ENCODE measurements at regions not wholly inside any gene's neighbourhood (a gene's known extent, or its start where the extent isn't known, plus 50 kb on each side); places are given as distances from the start of the nearest gene placed in this dataset.

DNA sequence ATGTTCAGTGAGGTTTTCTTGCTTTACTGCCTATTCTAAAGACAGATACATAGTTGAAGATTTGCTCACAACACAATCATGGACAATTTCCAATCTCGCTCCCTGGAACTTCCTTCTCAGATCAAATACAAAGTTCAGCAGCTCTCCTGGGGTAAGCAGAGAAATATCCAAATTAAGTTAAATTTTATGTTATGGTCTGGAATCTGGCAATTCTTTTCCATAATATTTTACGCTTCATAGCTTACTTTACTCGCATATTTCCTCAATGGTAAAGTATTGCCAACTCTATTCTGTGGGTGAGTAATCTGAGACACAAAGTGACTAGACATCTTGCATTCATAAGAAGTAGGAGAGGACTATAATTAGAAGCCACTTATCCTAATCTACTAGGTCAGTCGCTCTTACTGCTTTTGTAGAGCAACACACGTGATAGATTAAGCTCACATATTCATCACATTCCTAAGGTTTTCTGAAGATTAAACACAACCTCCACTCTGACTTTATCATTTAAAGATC is 529.4 kb downstream of the CCDC85A start:
- FAIRE-seq: no peak

GRCh38 chr2:56713978-56714377 is 530.2 kb downstream of the CCDC85A start:
- no peak for FAIRE-seq

DNA sequence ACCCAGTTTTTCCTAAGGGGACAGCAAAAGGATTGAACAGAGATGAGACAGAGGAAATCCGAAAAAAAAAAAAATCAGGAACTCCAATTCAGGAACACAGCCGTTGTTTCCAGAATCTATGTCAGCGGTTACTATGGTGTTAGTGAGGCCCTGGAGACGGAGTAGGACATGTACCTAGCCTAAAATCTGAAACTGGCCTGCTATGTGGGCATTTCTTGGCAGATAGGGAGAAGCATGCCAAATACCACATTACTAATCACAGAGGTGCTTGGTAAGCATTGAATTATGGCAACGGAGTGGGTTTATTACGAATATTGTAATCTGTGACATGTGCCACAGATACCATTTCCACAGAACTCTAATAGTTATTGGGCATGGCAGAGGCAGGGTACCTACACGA is 530.6 kb downstream of the CCDC85A start:
- FAIRE-seq: no peak

GRCh38 chr2:56715683-56716082 is 531.9 kb downstream of the CCDC85A start:
- FAIRE-seq: no peak

DNA sequence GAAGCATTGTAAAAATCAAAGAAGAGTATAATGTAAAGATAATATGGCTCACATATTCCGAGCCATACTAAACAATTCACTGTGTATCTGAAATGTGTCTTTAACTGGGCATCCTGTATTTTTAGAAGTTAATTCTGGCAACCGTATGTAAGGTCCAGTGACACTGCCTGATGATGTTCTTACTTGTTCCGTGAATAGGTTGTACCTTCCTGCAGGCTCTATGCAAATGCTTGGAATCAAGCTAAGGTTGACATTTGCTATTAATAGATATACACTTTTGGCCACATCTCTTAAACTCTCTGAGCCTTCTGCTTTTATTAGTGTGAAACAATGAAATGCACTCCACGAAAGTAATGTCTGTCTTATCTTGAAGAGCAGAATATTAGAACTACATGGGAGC is 534.6 kb downstream of the CCDC85A start:
- no peak for FAIRE-seq

DNA sequence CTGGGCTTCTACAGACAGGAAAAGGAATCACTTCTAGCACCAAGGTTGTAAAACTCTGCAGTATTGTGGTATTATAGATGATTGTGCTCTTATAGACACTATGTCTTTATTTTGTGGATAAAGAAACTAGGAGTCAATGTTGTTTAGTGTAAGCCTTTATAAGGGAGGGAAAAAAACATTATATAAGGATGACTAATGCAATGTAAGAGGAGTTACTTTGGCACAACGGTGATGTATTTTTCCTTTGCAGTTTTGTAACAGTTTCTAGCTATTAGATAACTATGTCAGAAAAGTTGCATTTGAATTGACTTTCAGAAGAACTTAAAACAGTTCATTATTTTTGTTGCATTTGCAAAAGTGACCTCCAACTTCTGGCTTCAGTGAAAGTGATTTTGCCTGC is 545.4 kb downstream of the CCDC85A start:
- no peak for FAIRE-seq

DNA sequence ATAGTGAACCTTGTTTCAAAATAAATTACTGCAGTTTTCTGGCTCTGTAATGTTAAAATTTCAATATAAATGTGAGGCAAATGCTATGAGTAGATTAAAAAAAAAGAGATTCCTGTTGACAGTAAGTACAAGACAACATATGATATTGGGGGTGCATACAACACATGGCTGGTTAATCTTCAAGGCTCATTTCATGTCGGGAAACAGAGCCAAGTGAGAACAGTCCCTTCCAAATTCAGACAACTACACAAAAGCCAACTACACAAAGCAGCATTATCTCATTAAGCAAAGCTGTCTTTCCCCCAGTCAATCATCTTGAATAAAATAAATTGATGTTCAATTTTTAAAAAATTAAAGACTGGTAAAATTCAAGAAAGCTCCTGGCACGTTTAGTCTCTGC is 549.2 kb downstream of the CCDC85A start:
- FAIRE-seq: no peak

GRCh38 chr2:56739413-56739812 is 555.6 kb downstream of the CCDC85A start:
- FAIRE-seq: no peak

- FAIRE-seq: no peak
These were observed 557.9 kb downstream of the CCDC85A start for GRCh38 chr2:56741601-56742102.

- FAIRE-seq: no peak
These were observed 560.0 kb downstream of the CCDC85A start for GRCh38 chr2:56743807-56744206.

GRCh38 chr2:56749152-56749752 is 565.5 kb downstream of the CCDC85A start:
- FAIRE-seq: peak; percentile 55

DNA sequence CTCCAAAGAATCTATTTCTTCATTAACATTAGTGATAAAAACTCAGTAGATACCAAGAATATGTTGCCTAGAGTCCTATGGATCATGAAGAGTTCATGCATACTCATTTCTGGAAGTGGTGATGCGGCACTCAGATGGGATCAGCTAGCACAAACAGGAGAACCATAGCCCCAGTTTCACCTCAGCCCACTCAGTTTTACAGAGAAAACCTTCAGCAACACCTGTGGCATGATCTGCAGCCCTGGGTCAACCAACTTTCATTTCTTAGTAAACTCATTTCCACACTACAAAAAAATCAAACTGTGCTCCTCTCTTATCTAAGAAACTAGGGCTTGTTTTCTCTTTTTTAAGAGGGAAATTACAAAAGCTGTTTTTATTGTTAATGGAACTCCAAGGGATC is 569.4 kb downstream of the CCDC85A start:
- FAIRE-seq: no peak

DNA sequence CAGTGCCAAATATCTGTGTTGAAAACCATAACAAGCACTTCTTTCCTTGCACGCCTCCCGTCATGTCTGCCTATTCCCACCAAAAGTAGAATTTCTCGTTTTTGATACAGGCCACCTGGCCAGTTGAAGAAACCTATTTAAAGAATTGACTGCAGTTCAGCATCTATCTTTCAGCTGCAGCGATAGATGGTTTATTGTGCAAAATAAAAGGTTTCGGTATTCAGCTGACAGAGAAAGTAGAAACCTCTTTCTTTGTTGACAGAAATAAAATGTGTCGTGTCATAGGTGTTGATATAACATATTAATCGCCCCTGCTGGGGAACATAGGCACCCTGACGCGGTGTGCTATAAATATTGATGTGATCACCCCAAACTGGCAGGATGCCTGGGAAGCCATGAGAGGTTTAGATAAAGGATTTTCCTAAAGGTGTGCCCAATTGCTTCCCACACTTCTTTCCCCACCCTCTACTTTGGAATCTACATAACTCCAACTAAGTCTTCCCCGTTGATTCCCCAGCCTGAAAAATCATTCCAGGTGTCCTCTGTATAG is 570.4 kb downstream of the CCDC85A start:
- no peak for FAIRE-seq

DNA sequence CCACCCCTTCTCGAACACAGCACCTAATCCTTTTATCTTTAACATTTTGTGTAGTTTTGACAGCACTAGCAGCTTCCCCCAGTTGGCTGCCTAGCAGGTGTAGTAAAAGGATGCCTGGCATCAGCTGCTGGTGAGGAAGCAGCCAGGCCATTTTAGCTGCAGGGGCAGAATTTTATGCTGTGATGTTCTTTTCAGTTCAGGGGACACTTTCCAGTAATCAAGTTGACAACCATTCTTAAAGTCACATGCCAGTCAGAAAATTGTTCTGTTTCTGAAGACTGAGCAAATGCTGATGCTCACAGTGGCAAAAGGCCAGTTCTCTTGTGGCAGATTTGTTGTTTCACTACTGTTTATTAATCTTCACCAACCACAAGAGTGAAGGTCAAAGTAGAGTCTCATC is 570.8 kb downstream of the CCDC85A start:
- FAIRE-seq: no peak

- peak; percentile 8 for FAIRE-seq
These were observed 574.2 kb downstream of the CCDC85A start for GRCh38 chr2:56757884-56758545.

DNA sequence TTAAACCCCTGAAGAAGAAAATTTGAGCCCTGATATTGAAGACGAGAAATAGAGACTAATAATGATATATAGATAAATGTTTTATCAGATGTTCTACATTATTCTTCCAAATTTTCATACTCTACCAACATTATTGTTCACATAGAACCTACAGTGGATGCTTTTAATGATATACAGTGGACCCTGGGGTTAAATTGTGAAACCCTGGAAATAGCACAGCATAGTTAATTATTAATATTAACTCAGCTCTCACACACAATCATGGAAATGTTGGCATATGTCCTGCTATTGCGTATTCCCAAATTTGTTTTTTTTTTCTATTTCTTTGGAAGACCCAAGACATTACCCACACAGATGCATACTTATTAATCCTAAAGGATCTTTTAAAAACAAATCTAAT is 579.9 kb downstream of the CCDC85A start:
- FAIRE-seq: no peak

DNA sequence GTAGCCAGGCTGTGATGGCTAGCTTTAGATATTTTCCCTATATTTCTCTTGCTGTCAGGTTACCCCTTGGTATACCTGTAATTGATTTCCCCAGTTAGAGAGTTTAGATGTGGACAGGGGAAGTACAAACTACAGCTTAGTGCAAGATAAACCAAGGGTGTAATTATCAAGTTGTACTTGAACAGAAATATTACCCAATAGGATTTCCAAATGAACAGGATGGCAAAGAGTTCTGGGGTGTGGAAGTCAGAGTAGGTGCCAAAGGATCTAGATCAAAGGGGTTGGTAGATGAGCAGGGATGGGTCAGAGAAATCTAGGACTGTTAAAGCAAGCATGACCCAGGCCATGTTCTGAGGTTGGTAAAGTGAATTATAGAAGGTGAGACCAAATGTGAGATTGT is 585.2 kb downstream of the CCDC85A start:
- no peak for FAIRE-seq

DNA sequence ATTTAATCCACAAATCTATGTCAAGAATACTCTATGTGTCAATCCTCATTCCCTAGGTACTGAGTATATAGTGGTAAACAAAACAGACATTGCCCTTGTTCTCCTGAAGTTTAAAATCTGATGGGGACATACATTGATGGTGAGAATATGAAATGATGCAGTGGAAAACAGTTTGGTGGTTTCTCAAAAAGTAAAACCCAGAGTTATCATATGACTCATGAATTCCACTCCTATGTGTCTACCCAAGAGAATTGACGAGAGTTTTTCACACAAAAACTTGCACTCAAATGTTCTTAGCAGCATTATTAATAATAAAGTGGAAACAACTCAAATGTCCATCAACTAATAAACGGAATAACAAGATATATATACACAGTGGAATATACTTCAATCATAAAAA is 586.7 kb downstream of the CCDC85A start:
- FAIRE-seq: no peak

DNA sequence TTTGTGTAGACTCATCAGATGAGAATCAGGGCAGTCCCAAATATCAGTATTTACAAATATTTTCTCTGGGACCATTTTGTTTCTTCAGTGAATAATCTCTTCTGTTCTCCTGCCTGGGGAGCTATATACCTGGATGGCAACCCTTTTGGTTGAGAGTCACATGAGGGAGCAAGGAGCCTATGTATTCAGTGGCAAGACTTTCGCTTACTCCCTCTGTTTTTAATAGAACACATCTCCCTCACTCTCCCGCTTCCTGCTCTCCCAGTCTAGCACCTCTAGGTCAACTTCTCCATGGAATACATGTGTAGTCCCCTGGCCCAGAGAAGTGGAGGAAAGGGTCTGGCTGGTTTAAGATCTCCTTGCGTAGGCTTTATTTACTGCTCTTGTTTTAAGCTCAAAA is 600.3 kb downstream of the CCDC85A start:
- no peak for FAIRE-seq

DNA sequence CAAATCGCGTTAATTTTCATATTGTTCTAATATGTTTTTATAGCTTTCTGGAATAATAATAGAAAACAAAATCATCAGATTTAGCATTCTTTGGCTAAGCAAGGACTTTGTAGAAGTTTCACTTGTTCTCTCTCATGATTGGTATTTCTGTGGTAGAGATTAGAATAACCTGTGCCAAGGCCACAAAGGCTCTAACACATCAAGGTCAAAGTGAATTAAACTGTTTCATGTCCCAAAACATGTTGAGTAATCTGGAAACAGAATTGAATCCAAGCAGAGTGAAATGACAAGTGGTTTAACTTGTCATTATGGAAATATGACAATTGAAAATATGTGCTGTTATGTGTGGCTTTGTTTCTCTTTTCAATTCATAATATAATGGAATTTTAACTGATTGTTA is 617.4 kb downstream of the CCDC85A start:
- FAIRE-seq: no peak

- no peak for FAIRE-seq
These were observed 618.0 kb downstream of the CCDC85A start for GRCh38 chr2:56801770-56802169.

GRCh38 chr2:56803596-56803995 is 619.8 kb downstream of the CCDC85A start:
- no peak for FAIRE-seq

- FAIRE-seq: no peak
These were observed 623.1 kb downstream of the CCDC85A start for GRCh38 chr2:56806924-56807323.

DNA sequence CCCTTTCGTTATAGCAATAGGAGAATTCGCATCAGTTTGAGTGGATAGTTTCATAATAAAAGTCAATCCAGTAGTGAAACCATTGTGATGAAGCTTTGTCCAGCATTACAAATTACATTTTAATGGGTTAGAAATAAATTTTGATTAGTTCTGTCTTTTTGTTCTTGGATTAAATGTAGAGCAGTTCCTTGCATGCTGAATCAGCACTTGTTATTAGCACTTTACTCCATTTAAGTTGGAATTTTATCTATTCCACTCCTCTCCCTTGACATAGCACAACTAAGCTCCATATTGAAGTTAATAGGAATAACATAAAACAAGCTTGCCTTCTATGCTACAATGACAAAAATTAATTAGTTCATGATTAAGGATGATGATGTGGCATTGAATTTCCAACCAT is 624.1 kb downstream of the CCDC85A start:
- no peak for FAIRE-seq

Measured in endometrium (tissue), 2 donors.